NCI-H1694 treated with DMSO at 0.1 percent for 48 hours (cell line): ENCODE measurements at regions not wholly inside any gene's neighbourhood (a gene's known extent, or its start where the extent isn't known, plus 50 kb on each side); places are given as distances from the start of the nearest gene placed in this dataset.
"Not testable (repeated sequence)": the region's sequence is repeated elsewhere in the genome, so short reads cannot be mapped to it uniquely, and the experiment has no call there.

Experiments used
- DNase-seq: peaks from one replicate; lab custom pipeline; 2025; lab: John Stamatoyannopoulos, UW

DNA sequence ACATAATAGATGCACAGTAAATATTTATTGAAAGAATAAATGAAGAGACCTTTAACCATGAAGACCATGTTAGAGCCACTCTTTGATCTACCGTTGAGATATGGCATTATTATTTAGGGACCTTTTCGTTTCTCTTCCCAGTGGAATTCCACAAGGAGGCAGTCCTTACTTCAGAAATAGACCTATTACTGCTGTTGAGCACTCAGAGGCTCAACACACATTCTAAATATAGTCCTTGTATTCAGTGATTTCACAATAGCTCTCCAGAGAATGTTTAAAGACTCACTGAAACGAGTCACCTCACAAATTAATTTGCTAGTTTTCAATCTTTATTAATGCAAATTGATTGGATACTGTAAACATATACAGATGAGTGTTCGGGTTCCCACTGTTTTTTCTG is 603.8 kb downstream of the CDH8 start:
- DNase-seq: no peak

DNA sequence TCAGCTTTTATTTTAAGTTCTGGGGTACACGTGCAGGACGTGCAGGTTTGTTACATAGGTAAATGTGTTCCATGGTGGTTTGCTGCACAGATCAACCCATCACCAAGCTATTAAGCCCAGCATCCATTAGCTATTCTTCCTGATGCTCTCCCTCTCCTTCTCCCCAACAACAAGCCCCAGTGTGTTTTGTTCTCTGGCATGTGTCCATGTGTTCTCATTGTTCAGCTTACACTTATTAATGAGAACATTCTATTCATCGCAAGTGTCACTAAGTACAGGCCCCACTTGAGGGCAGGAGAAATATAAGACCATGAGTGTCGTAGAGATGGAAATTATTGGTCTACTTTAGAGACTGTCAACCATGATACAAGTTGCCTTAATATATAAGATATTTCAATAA is 615.1 kb downstream of the CDH8 start:
- no peak for DNase-seq

DNA sequence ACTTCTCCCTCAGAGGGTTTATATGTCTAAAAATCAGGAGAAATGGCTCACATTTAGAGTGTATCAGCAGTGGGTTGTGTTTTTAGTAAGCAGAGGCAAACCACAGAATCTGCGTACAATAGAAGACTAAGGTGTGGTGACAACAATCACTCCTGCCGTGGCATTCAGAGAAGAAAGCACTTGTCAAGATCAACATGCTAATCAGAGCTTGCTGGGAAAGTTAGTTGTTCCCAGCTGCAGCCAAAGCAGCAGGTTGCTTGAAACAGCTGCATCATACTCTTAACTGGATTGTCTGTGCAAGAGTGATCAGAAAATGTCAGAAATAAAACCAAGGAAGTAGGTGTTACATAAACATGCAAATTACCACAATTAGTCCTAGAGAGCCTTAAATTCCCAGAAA is 616.4 kb downstream of the CDH8 start:
- DNase-seq: no peak

DNA sequence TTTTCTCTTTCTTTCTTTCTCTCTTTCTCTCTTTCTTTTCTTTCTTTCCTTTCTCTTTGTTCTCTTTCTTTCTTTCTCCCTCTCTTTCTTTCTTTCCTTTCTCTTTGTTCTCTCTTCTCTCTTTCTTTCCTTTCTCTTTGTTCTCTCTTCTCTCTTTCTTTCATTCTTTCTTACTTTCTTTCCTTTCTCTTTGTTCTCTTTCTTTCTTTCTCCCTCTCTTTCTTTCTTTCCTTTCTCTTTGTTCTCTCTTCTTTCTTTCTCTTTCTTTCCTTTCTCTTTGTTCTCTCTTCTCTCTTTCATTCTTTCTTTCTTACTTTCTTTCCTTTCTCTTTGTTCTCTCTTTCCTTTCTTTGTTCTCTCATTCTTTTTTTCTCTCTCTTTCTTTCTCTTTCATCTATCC is 617.4 kb downstream of the CDH8 start:
- not testable (repeated sequence) for DNase-seq

DNA sequence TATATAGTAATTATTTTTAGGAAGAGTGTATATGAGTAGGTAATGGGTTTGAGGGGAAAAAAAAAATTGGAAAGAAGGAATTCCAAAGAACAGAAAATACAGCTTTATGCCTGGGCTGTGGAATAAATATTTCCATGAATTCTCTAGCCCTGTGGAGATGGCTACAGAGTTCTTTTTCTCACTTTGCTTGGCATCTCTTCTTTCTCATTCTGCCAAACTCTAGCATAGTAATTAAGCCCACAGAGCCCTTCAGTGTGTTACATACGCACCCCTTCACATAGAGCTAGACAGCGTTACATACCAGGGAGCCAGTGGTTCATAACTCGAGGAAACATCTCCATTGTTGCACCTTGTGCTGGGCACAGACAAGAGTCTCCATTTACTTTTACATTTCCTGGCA is 621.1 kb downstream of the CDH8 start:
- DNase-seq: no peak

DNA sequence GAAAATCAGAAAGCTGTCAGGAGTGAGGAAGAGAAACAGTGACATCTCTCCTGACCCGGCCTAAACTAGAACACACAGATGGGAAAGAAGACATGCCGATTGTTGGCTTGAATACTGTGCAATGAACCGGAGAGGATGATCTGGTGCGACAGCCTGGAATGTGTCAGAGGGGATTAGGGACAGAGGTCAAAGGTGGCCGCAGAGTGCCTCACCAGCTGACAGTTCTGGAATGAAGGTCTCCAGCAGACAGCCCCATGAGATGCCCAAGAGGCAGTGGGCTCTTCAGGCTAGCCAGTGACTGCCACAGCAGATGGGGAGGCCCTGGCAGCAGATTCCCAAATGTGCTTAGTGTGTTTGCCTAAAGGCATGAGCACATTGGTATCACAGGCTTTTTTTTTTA is 623.2 kb downstream of the CDH8 start:
- no peak for DNase-seq

DNA sequence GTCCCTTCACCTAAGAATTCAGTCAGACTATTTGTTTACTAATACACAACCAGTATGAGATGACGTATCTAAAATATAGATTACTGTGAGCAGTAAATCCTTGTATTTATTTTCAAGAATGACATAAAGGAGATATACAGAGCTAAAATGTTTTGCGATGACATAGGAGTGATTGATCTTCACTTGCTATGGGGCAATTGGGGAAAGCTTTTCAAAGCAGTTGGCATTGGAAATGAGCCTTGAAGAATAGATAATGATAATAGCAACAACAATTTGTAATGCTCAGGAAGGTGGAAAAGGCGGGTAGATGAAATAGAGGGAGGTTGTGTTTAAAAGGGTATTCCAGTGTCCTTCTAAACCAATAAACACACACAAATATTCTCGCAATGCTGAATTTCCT is 623.7 kb downstream of the CDH8 start:
- no peak for DNase-seq

DNA sequence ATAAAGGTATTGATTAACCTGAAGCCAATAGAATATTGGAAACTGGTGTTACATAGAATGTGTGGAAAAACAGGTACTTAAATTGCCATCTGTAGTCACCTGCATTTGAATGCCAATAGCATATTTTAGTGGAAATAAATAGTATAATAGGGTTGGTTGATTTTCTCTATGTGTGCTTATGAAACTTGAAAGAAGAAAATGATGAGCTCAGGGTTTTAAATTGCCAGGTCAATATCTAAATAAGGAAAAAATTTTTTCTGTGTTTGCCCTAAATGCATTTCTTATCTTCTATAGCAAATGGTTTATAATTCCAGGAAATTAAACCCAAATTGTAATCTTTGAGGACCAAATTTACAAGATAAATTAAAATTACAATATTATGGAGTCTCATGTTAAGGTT is 626.6 kb downstream of the CDH8 start:
- no peak for DNase-seq

DNA sequence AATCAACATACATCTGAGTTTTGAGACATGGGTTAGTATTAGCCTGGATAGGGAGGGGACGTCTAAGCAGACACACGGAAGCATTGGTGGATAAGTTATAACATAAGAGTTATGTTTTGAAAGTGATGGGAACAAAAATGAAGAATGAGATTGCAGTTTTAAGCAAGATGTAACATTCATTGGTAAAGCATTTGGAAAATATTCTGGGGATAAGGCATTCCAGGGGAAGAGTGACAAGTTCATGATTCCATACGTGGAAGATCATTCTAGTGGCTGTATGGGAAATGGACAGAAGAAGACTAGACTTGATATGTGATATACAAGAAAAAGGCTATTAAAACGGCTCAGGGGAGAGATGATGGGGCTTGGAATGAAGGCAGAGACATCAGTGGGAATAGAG is 632.9 kb downstream of the CDH8 start:
- DNase-seq: no peak

DNA sequence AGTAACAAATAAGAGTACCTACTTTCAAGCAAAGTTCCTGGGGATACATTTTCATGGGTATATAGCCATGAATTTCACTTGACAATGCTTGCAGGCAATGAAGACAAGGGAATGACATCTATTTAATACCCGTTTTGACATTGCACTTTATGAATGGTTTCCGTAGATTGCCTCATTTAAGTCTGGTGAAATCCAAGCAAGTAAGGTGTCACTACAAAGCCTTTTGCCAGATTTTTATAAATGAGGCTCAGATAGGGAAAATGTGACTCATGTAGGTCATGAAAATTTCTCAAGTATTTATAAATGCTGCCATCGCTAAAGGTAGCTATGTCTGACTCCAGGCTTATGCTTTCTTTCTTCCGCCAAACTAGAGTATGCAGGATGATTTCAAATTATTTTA is 644.3 kb downstream of the CDH8 start:
- DNase-seq: no peak

DNA sequence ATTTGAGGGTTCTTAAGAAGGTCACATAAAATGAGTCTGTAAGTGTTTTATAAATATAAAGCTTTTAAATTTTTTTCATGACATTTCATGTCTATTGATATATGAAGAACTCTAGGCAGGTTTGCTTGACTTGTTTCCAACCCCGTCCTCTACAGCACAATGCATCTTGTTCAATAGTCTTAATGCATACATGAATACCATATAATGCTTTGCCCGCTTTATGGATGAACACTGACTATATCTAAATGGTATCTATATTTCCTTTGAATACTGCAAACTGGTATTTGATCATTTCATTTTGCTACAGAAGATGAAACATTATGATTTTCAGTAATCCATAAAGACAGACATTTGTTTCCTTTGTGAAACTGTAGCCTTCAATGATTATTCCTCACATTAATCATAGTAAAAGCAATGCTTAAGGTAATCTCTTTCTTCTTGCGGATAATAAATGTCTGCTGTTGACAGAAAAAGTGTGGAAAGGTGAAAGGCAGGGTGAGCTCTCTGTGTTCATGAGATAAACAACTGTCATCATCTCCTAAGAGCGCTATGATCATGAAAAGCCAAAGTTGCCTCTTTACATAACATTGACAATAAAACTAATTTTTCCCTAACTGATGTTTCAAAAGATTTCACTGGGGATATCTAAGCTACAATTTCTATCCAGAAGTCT is 645.1 kb downstream of the CDH8 start:
- no peak for DNase-seq

DNA sequence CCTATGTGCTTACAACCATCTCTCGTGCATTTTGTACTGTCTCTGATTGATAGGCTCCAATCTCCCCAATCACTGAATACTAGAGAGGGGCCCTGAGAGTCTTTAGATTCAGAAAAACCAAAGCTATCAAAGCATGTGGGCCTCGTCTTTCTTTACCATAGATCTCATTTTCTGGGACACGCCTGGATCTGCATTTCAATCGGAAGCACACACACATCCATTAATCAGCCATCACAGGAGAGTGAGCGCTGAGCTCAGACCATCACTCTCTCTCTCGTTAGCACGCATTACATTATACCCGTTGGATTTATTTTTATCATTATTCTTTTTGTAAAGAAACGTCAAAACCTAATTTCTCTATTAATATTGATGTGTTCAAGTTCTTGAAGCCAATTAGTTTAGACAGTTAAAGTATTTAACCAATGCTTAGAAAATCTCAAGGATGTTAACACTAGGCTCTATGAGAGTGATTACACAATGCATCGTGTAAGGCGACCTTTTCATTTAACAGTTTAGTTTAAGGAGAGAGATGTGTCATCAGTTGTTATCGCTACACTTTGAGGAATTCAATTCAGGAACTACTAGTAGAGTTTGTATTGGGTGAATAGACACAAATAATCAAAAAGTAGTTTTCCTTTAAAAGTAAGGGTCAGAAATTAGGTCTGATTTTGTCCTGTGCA is 650.7 kb downstream of the CDH8 start:
- no peak for DNase-seq

DNA sequence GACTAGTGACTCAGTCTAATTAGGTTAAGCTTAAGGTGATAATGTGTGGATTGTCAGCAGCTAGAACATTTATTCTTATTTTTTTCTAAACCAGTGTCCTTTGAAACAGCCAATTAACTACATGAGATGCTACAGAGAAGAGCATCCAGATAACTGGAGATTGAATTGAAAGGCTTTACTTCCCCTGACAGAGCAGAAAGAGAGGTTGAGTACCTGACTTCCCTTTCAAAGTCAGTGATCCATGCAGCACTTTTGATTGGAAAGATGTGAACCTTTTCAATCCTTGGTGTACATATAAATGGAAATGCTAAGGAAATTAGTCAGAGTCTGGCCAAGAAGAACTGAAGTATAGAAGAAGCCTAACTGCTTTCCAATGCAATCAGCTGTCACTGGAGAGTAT is 653.8 kb downstream of the CDH8 start:
- DNase-seq: no peak

DNA sequence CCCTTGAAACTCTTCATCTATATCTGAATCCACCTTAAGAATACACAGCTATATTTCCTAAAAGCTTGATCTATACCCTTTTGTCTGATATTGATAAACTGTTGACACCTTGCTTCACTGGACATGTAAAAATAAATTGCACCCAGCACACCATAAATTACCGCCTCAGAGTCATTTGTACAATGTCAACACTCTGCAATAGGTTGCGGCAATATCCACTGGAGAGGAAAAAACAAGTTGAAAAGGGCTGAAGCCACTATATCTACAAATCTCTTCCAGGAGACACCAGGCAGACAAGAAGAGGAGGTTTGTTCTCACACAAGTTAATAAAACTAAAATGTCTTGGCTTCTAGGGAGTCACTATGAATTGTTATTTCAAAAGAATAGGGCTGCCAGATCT is 656.9 kb downstream of the CDH8 start:
- DNase-seq: no peak

DNA sequence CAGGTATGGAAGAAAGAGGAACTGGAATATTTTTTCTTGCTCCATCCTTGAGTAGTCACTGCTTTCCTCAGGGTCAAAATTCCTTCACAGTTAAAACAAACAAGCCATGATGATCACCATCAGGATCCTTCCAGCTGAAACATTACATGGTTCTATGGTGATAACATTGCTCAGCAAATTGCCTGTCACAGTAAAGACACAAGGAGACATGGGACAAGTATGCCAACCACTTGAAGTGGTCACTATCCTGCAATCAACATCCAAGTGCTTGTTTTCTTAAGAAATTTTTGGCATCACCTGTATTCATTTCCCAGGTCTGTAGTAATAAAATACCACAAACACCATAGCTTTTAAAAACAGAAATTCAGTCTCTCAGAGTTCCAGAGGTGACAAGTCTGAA is 662.2 kb downstream of the CDH8 start:
- no peak for DNase-seq

DNA sequence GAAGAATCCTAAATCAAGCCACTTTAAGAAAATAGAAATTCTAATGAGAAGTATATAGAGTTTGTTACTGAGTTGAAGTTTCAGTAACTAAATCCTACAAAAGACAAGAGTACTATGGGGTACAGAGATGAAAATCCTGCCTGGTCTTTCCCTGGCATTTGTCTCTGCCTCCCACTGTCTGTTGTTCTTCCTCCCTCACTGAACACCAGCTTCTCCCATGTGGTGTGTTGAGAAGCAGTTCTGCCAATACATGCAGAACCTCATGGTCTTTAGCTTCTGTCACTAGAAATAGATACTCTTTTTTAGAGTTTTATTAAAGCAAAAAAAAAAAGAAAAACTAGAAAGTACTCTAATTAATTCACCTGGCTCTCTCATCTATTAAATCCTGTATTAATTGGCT is 664.4 kb downstream of the CDH8 start:
- DNase-seq: no peak

DNA sequence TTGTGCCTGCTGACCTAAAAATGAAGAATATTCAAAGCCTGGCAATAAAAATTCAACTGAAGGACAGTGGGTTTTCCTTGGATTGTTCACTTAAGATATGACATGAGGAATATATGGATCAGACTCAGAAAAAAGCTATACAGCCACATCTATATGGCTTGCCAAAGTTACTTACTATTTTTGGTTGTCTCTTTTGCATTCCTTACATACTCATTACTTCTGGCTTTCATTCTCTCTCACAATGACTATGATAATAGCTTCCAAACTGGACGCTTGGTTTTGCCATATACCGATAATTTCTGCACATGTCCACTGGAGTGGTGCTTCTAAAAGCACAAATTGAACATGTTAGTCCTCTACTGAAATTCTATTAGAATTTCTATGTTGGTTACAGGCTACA is 664.9 kb downstream of the CDH8 start:
- no peak for DNase-seq

DNA sequence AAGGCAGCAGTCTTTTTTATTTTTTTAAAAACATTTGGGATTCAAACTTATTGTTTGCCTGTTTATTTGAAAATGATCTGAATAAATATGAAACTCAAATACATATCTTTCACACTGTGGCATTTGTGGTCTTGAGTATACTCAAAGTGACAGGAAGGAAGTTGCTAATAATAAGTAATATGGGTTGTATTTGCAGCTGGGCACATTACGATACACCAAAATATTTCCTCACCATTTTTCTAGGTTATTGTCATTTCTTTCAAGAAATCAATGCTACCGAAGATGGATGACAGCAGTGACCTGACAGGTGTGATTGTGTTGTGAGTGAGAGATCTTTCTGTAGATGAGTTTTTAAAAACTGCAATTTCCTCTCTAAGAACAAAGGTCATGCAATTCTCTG is 665.7 kb downstream of the CDH8 start:
- no peak for DNase-seq

DNA sequence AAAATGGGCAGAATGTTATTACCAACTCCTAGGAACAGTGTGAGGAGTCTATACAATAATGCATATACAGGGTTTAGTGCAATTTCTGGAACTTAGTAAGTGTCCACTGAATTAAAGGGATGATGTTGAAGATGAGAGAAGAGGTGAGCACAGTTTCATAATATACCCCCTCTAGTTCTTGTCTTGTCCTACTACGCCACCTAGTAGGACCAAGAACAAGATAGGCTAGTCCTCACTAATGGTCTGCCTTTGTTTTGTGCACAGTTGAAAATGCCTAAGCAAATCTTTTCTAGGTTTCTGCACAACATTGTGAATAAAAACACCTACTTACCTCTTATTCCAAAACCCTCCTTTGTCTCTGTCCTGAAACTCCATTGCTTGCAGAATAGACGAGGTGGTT is 670.2 kb downstream of the CDH8 start:
- no peak for DNase-seq

DNA sequence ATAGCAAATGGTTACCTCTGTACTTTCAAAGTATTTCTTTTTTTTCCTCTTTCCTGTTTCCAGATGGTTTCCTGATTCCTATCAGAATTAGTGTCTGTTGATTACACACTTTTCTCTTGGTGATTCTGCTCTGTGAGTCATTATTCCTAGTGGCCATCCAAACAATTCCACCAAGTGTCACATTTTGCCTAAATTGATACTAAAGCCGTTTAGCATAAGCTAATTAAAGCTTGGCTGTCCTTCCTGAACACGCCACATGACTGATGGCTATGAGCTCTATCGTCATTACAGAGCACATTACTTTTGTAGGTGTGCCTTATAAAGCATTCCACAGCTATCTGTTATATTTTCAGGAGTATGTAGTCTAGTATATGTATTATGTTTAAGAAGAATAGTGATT is 671.2 kb downstream of the CDH8 start:
- no peak for DNase-seq

DNA sequence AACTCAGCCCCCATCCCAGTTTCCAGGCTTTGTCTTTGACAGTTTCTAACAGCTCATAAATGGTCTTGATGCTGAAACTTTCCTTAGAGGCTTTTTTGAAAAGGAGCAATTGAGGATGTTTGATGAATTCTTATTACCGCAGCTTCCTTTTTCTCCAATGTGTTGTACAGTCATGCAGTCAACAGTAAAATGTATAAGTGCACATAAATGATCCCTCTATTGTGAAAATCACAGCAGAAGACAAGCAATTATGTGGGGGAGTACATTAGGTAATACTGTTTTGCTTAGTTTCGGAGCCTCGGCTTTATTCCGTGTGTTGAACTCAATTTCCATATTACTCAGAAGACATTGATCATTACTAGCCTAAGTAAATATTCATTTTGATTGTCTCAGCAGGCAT is 673.7 kb downstream of the CDH8 start:
- no peak for DNase-seq

DNA sequence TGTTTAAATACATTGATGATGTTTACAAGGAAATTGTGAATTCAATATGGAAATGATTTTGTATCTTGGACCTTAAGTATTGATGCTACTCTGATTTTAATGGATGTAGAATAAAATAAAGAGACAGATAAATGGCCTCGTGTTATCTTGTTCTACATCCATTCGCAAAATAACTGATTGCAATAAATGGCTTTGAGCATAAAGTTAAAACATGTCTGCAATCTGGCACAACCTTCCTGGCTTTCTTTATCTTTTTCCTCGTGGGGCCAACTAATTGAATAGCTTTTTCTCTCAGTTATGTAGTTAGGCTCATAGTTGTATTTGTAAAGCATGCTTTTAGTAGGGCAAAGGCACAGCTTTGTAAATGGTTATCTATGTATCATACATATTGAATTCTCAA is 691.4 kb downstream of the CDH8 start:
- DNase-seq: no peak

DNA sequence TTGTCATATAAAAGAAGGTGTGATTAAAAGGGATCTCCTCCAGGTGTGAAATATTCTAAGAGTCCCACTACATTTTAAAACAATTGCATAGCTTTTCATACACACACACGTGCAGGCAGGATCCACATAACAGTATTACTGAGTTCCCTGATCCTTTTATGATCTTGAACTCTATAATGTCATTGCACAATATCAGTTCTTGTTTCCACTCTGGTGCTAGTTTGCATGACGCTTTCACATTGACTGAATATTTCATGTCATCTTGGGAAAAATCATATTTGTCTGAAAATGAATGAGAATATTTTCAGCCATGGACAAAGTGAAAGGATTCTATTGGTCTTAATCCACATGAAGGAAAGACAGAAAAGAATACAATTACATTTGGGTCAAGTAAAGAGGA is 703.8 kb downstream of the CDH8 start:
- DNase-seq: no peak

DNA sequence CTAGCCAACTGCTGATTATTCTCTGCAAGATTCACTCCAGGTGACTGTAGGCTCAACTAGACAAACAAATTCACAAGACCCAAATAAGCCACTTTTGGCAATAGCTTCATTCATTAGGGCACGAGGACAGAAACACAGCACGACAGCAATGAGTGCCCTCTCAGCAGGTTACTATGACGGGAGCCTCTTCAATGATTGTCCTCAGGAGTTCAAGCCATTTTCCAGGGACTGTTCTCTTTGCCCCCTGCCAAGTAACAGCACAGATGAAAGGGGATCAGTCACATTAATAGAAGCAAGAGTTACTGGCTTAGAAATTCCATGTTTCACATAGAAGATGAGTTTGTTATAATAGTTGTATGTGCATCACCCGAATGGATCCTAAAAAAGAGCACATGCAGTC is 712.2 kb downstream of the CDH8 start:
- no peak for DNase-seq
